Hippocampal formation (tissue), 2 donors: ENCODE measurements at regions not wholly inside any gene's neighbourhood (a gene's known extent, or its start where the extent isn't known, plus 50 kb on each side); places are given as distances from the start of the nearest gene placed in this dataset.
"Not testable (repeated sequence)": the region's sequence is repeated elsewhere in the genome, so short reads cannot be mapped to it uniquely, and the experiment has no call there.

Experiments used
- DNase-seq, 2 donors: peaks; one replicate each; lab custom pipeline; 2025; lab: John Stamatoyannopoulos, UW

- DNase-seq: no peak
Observed at GRCh38 chr6:81003894-81004293, 748.6 kb downstream of the TENT5A start.

- DNase-seq: no peak
Observed at GRCh38 chr6:81003156-81003555, 749.3 kb downstream of the TENT5A start.

GRCh38 chr6:81002126-81002525 lies 750.4 kb downstream of the TENT5A start:
- no peak for DNase-seq

GRCh38 chr6:80991316-80991715 lies 761.2 kb downstream of the TENT5A start:
- no peak for DNase-seq

- DNase-seq: no peak
Observed at GRCh38 chr6:80988892-80989291, 763.6 kb downstream of the TENT5A start.

- no peak for DNase-seq
Observed at GRCh38 chr6:80988286-80988685, 764.2 kb downstream of the TENT5A start.

GRCh38 chr6:80981226-80981625 lies 771.3 kb downstream of the TENT5A start:
- DNase-seq: not testable (repeated sequence)

- no peak for DNase-seq
Observed at GRCh38 chr6:80976336-80976735, 776.1 kb downstream of the TENT5A start.

- no peak for DNase-seq
Observed at GRCh38 chr6:80974579-80974978, 777.9 kb downstream of the TENT5A start.

- DNase-seq: no peak
Observed at GRCh38 chr6:80969439-80969838, 783.0 kb downstream of the TENT5A start.

GRCh38 chr6:80967609-80968008 lies 784.9 kb downstream of the TENT5A start:
- DNase-seq: no peak

- DNase-seq: no peak
Observed at GRCh38 chr6:80962382-80962781, 790.1 kb downstream of the TENT5A start.

- no peak for DNase-seq
Observed at GRCh38 chr6:80961166-80961565, 791.3 kb downstream of the TENT5A start.

GRCh38 chr6:80959034-80959433 lies 793.4 kb downstream of the TENT5A start:
- no peak for DNase-seq

- no peak for DNase-seq
Observed at GRCh38 chr6:80956898-80957297, 795.6 kb downstream of the TENT5A start.

- DNase-seq: not testable (repeated sequence)
Observed at GRCh38 chr6:80952479-80952878, 800.0 kb downstream of the TENT5A start.

GRCh38 chr6:80946402-80946801 lies 806.1 kb downstream of the TENT5A start:
- no peak for DNase-seq

- DNase-seq: no peak
Observed at GRCh38 chr6:80942911-80943310, 809.6 kb downstream of the TENT5A start.

GRCh38 chr6:80940976-80941375 lies 811.5 kb downstream of the TENT5A start:
- no peak for DNase-seq

- no peak for DNase-seq
Observed at GRCh38 chr6:80940571-80940970, 811.9 kb downstream of the TENT5A start.

- DNase-seq: no peak
Observed at GRCh38 chr6:80939898-80940297, 812.6 kb downstream of the TENT5A start.

- no peak for DNase-seq
Observed at GRCh38 chr6:80939480-80939879, 813.0 kb downstream of the TENT5A start.

- no peak for DNase-seq
Observed at GRCh38 chr6:80938131-80938530, 814.4 kb downstream of the TENT5A start.

- no peak for DNase-seq
Observed at GRCh38 chr6:80932359-80932758, 820.1 kb downstream of the TENT5A start.

GRCh38 chr6:80930376-80930775 lies 822.1 kb downstream of the TENT5A start:
- no peak for DNase-seq
